Stimulated activated effector memory CD8-positive, alpha-beta T cell treated with anti-CD3 and anti-CD28 coated beads, Interleukin-12 subunit alpha, Interleukin-12 subunit beta, amount 100 ng/mL, for 72 hours (primary cell): ENCODE measurements at regions not wholly inside any gene's neighbourhood (a gene's known extent, or its start where the extent isn't known, plus 50 kb on each side); places are given as distances from the start of the nearest gene placed in this dataset.

Experiments
- ATAC-seq: fragments of 150-1000 bp; cut with Tn5 transposase; 2 replicates; pipeline ENCODE4 v1.10.0; 2021
- DNase-seq, 2 donors: peaks; one replicate each; pipeline ENCODE4 v3.0.0; 2021 to 2022; ENCODE audit warnings: low spot score in 2 of 2
- H3K27ac Mint-ChIP-seq: one replicate; pipeline ENCODE4 v1.8.0; 2022; ENCODE audit warnings: mild to moderate bottlenecking, mixed read lengths
- H3K36me3 Mint-ChIP-seq: one replicate; pipeline ENCODE4 v1.8.0; 2022; ENCODE audit warnings: mild to moderate bottlenecking, mixed read lengths
- H3K4me1 Mint-ChIP-seq: one replicate; pipeline ENCODE4 v1.8.0; 2022; ENCODE audit warnings: mixed read lengths
- H3K4me3 Mint-ChIP-seq: one replicate; pipeline ENCODE4 v1.8.0; 2022; ENCODE audit warnings: mild to moderate bottlenecking, mixed read lengths
- H3K9me3 Mint-ChIP-seq: one replicate; pipeline ENCODE4 v1.8.0; 2022; ENCODE audit warnings: mixed read lengths

- no peak overlapping the region for H3K4me3 Mint-ChIP-seq
- DNase-seq (no peak), ATAC-seq (no peak)
- H3K4me1 Mint-ChIP-seq: no peaks in the 10 kb centered on the region
- no peaks in the 10 kb centered on the region for H3K9me3 Mint-ChIP-seq
- H3K36me3 Mint-ChIP-seq: no peaks in the 10 kb centered on the region
- no peak overlapping the region for H3K27ac Mint-ChIP-seq
Observed at GRCh38 chr9:71393005-71393404, 271.6 kb upstream of the TRPM3 start.

- H3K4me1 Mint-ChIP-seq: no peaks in the 10 kb centered on the region
- H3K9me3 Mint-ChIP-seq: no peaks in the 10 kb centered on the region
- H3K27ac Mint-ChIP-seq: no peak overlapping the region
Observed at GRCh38 chr9:71384343-71384742, 262.9 kb upstream of the TRPM3 start.

GRCh38 chr9:71383308-71383940 lies 262.0 kb upstream of the TRPM3 start:
- DNase-seq (no peak), ATAC-seq (no peak)
- Mint-ChIP-seq H3K4me3 (no peak overlapping the region), H3K27ac (no peak overlapping the region), H3K9me3 (no peaks in the 10 kb centered on the region), H3K4me1 (no peaks in the 10 kb centered on the region), H3K36me3 (no peaks in the 10 kb centered on the region)

More at GRCh38 chr9:71384343-71384742, 262.9 kb upstream of the TRPM3 start:
- ATAC-seq (no peak), DNase-seq (no peak)
- Mint-ChIP-seq H3K36me3 (no peaks in the 10 kb centered on the region), H3K4me3 (no peak overlapping the region)

GRCh38 chr9:71368157-71368556 lies 246.7 kb upstream of the TRPM3 start:
- H3K4me1 Mint-ChIP-seq: no peaks in the 10 kb centered on the region
- no peaks in the 10 kb centered on the region for H3K9me3 Mint-ChIP-seq
- H3K36me3 Mint-ChIP-seq: no peaks in the 10 kb centered on the region
- ATAC-seq (no peak), DNase-seq (no peak)
- H3K4me3 Mint-ChIP-seq: no peak overlapping the region
- H3K27ac Mint-ChIP-seq: no peak overlapping the region

GRCh38 chr9:71364186-71364955 lies 242.9 kb upstream of the TRPM3 start:
- no peaks in the 10 kb centered on the region for H3K36me3 Mint-ChIP-seq
- DNase-seq (no peak), ATAC-seq (no peak)
- H3K27ac Mint-ChIP-seq: no peak overlapping the region
- H3K4me1 Mint-ChIP-seq: no peaks in the 10 kb centered on the region
- no peak overlapping the region for H3K4me3 Mint-ChIP-seq
- H3K9me3 Mint-ChIP-seq: no peaks in the 10 kb centered on the region

- no peaks in the 10 kb centered on the region for H3K36me3 Mint-ChIP-seq
- ATAC-seq (no peak), DNase-seq (no peak)
- H3K4me3 Mint-ChIP-seq: no peak overlapping the region
- no peaks in the 10 kb centered on the region for H3K4me1 Mint-ChIP-seq
- no peak overlapping the region for H3K27ac Mint-ChIP-seq
- H3K9me3 Mint-ChIP-seq: no peaks in the 10 kb centered on the region
Observed at GRCh38 chr9:71363286-71363961, 242.0 kb upstream of the TRPM3 start.

GRCh38 chr9:71361357-71361756 lies 239.9 kb upstream of the TRPM3 start:
- H3K36me3 Mint-ChIP-seq: no peaks in the 10 kb centered on the region
- ATAC-seq: no peak
- H3K4me3 Mint-ChIP-seq: no peak overlapping the region

GRCh38 chr9:71357346-71357745 lies 235.9 kb upstream of the TRPM3 start:
- DNase-seq: no peak
- H3K4me3 Mint-ChIP-seq: no peak overlapping the region
- ATAC-seq: no peak
- no peaks in the 10 kb centered on the region for H3K4me1 Mint-ChIP-seq
- no peak overlapping the region for H3K27ac Mint-ChIP-seq
- no peaks in the 10 kb centered on the region for H3K9me3 Mint-ChIP-seq
- no peaks in the 10 kb centered on the region for H3K36me3 Mint-ChIP-seq

More at GRCh38 chr9:71361357-71361756, 239.9 kb upstream of the TRPM3 start:
- Mint-ChIP-seq H3K27ac (no peak overlapping the region), H3K4me1 (no peaks in the 10 kb centered on the region), H3K9me3 (no peaks in the 10 kb centered on the region)
- DNase-seq: no peak

GRCh38 chr9:71355884-71356283 lies 234.5 kb upstream of the TRPM3 start:
- H3K4me1 Mint-ChIP-seq: no peaks in the 10 kb centered on the region
- DNase-seq (no peak), ATAC-seq (no peak)
- H3K27ac Mint-ChIP-seq: no peak overlapping the region
- H3K4me3 Mint-ChIP-seq: no peak overlapping the region
- no peaks in the 10 kb centered on the region for H3K36me3 Mint-ChIP-seq
- no peaks in the 10 kb centered on the region for H3K9me3 Mint-ChIP-seq

GRCh38 chr9:71353720-71354119 lies 232.3 kb upstream of the TRPM3 start:
- H3K4me1 Mint-ChIP-seq: no peaks in the 10 kb centered on the region
- no peaks in the 10 kb centered on the region for H3K9me3 Mint-ChIP-seq
- no peak for DNase-seq
- no peak for ATAC-seq
- no peak overlapping the region for H3K4me3 Mint-ChIP-seq
- no peaks in the 10 kb centered on the region for H3K36me3 Mint-ChIP-seq
- H3K27ac Mint-ChIP-seq: no peak overlapping the region

- DNase-seq (no peak), ATAC-seq (no peak)
- H3K4me3 Mint-ChIP-seq: no peak overlapping the region
- H3K4me1 Mint-ChIP-seq: no peaks in the 10 kb centered on the region
- H3K9me3 Mint-ChIP-seq: no peaks in the 10 kb centered on the region
- no peak overlapping the region for H3K27ac Mint-ChIP-seq
- H3K36me3 Mint-ChIP-seq: no peaks in the 10 kb centered on the region
Observed at GRCh38 chr9:71352837-71353236, 231.4 kb upstream of the TRPM3 start.

- no peaks in the 10 kb centered on the region for H3K4me1 Mint-ChIP-seq
- H3K9me3 Mint-ChIP-seq: no peaks in the 10 kb centered on the region
- H3K4me3 Mint-ChIP-seq: no peak overlapping the region
- H3K27ac Mint-ChIP-seq: no peak overlapping the region
- no peak for DNase-seq
- no peaks in the 10 kb centered on the region for H3K36me3 Mint-ChIP-seq
- ATAC-seq: no peak
Observed at GRCh38 chr9:71349218-71349617, 227.8 kb upstream of the TRPM3 start.

- H3K9me3 Mint-ChIP-seq: no peaks in the 10 kb centered on the region
- no peak overlapping the region for H3K27ac Mint-ChIP-seq
- no peak overlapping the region for H3K4me3 Mint-ChIP-seq
- DNase-seq (no peak), ATAC-seq (no peak)
- no peaks in the 10 kb centered on the region for H3K4me1 Mint-ChIP-seq
- no peaks in the 10 kb centered on the region for H3K36me3 Mint-ChIP-seq
Observed at GRCh38 chr9:71333321-71333720, 211.9 kb upstream of the TRPM3 start.

- no peaks in the 10 kb centered on the region for H3K9me3 Mint-ChIP-seq
- no peaks in the 10 kb centered on the region for H3K36me3 Mint-ChIP-seq
- no peak overlapping the region for H3K4me3 Mint-ChIP-seq
- H3K27ac Mint-ChIP-seq: no peak overlapping the region
- ATAC-seq (no peak), DNase-seq (no peak)
- no peaks in the 10 kb centered on the region for H3K4me1 Mint-ChIP-seq
Observed at GRCh38 chr9:71331603-71332002, 210.2 kb upstream of the TRPM3 start.

GRCh38 chr9:71329873-71330272 lies 208.5 kb upstream of the TRPM3 start:
- no peaks in the 10 kb centered on the region for H3K9me3 Mint-ChIP-seq
- H3K4me1 Mint-ChIP-seq: no peaks in the 10 kb centered on the region
- H3K36me3 Mint-ChIP-seq: no peaks in the 10 kb centered on the region
- H3K4me3 Mint-ChIP-seq: no peak overlapping the region
- no peak overlapping the region for H3K27ac Mint-ChIP-seq
- DNase-seq (no peak), ATAC-seq (no peak)

- DNase-seq (no peak), ATAC-seq (no peak)
- H3K4me3 Mint-ChIP-seq: no peak overlapping the region
- no peaks in the 10 kb centered on the region for H3K4me1 Mint-ChIP-seq
- no peaks in the 10 kb centered on the region for H3K9me3 Mint-ChIP-seq
- no peaks in the 10 kb centered on the region for H3K36me3 Mint-ChIP-seq
- H3K27ac Mint-ChIP-seq: no peak overlapping the region
Observed at GRCh38 chr9:71326360-71326759, 204.9 kb upstream of the TRPM3 start.
